HUDEP-2 (cell line): ENCODE measurements at regions not wholly inside any gene's neighbourhood (a gene's known extent, or its start where the extent isn't known, plus 50 kb on each side); places are given as distances from the start of the nearest gene placed in this dataset.

ENCODE experiments used
- DNase-seq, 76 experiments: peaks; one replicate each; lab custom pipeline; 2025; ENCODE audit not compliant: unreplicated experiment in 76 of 76; lab: John Stamatoyannopoulos, UW

DNA sequence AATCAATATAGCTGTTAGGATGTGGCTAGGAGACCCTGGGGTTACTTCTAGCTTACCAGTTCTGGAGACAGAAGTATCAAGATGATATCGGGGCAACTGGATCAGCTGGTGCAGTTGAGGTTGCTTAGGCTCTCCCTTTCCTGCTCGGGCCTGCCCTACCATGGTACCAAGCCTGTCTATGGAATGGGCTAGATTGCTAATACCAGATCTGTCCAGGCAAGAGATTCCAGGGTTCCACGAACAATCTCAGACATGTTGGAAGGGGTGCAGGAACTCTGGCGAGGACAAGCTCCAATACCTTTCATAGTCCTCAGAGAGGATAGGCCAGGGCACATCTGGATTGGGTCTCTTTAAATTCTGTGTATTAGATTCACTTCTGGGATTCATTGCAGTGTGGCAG is 53.8 kb downstream of the ADM start:
- DNase-seq, result no peak

DNA sequence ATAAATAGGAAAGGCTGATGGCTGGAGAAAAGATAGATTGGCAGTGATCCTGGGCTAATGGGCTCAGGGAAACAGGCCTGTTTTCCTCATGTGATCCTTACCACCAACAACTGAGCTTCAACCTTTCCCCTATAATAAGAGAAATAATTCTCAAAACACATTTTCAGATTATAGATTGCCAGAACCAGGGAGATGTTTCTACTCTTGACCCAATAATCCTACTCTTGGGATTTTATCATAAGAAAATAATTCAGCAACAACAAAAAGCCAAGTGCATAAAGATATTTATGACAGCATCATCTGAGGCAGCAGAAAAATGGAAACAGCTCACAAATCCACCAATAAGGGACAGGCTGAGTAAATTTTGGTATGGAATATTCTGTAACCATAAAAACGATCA is 54.3 kb downstream of the ADM start:
- no peak for DNase-seq

DNA sequence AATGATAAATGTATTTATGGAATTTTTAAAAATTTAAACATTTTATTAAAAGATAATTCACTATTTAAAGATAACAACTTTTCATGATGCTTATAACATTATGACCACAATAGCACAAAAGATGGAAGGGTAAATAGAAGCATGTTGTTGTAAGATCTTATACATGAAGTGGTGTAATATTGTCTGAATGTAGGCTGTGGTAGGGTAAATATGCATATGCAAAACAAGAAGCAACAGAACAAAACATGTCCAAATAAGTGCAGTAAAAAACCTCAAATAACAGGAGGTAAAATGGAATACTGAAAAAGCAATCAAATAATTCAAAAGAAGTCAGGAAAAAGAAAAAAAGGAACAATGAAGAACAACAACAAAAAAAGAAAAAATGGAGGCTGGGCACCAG is 56.0 kb downstream of the ADM start:
- DNase-seq, result no peak

DNA sequence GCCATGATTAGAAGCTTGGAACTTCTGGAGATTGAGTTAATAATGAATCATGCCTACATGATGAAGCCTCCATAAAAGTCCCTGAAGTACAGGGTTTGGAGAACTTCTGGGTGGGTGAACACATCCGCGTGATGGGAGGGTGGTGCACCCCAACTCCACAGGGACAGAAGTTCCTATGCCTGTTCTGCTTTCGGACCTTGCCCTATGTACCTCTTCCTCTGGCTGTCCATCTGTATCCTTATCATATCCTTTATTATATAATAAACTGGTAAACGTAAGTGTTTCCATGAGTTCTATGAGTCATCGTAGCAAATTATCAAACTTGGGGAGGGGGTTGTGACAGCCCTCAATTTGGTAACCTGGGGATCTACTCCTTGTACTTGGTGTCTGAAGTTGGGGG is 60.2 kb downstream of the ADM start:
- no peak for DNase-seq

- DNase-seq, result peak in 41 of 76 experiments; percentile 4 to 74 (median 25)
Observed at GRCh38 chr11:10366568-10367331, 61.9 kb downstream of the ADM start.

GRCh38 chr11:10371926-10372641 is 67.2 kb downstream of the ADM start:
- DNase-seq, result no peak

GRCh38 chr11:10373340-10373739 is 68.5 kb downstream of the ADM start:
- no peak for DNase-seq

DNA sequence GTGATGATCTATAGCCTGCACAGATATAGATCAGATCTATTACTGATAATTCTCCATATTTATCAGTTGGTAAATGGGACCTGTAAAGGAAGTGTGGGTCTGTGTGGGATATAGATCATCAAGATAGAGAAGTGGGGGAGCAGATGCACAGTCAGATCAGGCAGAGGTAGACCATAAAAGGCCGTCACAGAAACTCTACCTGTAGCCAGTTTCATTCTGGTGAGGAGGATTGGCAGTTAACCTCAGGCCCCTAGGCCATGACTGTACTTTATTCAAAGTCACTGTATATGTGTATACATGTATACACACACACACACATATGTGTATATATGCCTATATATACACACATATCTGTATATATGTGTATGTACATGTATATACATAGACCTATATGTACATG is 69.1 kb downstream of the ADM start:
- no peak for DNase-seq

DNA sequence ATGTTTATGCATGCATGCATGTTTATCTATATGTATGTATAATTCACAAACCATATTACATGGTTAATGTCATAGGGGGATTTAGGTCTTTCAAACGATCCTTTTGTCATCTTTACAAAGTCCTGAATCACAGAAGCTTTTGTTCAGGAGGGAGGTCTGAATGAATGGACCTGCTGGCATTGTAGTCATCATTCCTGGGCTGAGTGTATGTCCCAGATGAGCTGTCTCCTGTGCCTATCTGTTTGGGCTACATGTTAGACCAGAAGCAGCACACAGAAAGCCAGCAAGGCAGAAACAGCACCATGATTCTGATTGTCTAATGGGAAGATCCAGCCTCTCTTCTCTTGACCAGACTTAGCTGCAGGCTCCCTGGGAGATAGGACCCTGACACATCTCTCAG is 69.5 kb downstream of the ADM start:
- no peak for DNase-seq

DNA sequence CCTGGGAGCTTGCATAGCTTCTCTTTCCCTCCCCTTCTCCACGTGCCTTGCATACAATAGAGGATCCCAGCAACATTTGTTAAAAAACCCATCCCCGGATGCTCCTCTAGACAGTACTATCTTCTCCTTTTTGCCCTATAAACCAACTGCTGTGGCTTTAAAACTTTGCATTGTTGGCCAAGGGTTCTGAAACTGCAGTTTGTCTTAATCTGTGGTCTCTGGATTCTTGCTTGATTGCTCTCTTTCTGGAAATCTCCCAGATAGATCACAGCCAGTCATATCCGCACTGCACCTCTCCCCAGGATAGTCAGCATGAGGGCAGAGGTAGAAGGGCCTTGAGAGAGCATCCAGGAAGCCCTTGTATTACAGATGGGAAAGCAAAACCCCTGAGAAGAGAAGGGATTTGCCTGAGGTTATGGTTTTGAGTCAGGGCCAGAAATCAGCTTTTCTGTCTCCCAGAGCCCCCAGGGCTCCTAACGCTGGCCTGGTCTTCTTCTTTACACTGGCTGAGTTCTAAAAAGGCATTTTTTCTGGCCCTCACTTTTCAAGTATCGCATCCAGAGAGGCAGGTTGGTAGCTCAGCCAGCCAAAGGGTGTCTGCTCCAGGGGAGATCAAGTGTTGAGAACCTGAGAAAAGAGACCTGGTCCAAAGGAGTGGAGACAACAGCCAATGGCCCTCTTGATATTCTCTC is 70.6 kb downstream of the ADM start:
- DNase-seq, result no peak

DNA sequence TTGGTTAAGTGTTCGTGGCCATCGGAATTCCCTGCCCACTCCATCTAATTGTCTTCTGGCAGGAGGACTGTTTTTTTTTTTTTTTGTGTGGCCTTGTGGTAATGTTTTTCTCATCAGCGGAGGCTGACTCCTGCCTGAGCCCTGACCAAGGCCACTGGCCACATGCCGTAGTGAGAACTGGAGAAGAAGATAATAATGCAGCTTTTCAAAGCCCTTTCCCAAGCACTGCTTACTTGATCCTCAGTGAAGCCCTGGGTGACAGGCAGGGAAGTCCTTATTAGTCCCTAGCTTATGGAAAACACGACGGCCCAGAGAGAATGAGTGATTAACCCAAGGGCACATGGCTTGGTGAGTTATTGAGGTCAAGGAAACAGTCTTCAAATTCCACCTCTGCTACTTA is 71.2 kb downstream of the ADM start:
- DNase-seq, result no peak

DNA sequence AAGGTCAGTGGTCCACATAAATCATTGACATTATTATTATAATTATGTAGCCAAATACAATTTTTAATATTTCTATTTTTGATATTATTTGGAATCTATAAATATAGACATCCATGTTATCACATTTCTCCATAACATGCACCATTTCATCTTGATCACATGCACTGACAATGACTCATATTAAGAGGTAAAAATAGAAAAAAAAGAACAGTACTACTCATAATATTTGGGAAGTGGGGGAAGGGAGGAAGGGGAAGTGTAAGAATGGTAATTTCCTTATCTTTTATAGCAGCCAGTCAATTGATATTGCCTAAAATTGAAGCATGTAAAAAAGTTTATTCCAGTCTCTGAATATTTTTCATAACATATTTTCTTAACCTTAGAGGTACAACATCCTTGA is 72.3 kb downstream of the ADM start:
- no peak for DNase-seq

DNA sequence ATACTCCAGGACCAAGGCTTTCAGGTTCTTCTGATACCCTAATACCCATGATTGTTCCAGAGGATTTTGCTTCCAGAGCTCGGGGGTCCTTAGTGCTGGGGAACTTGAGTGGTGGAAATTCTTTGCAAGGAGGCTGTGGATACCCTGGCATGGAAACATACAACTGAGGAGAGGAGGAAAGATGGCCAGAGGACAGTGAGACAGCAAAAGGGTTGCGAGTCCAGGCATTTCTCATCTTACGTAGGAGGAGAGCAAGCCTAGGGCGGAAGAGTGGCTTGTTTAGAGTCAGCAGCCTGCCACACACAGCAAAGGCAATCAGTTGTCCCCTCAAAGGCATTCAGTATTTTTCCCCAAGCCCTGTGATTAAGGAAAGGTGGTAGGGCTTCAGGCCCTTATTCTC is 73.5 kb downstream of the ADM start:
- no peak for DNase-seq

DNA sequence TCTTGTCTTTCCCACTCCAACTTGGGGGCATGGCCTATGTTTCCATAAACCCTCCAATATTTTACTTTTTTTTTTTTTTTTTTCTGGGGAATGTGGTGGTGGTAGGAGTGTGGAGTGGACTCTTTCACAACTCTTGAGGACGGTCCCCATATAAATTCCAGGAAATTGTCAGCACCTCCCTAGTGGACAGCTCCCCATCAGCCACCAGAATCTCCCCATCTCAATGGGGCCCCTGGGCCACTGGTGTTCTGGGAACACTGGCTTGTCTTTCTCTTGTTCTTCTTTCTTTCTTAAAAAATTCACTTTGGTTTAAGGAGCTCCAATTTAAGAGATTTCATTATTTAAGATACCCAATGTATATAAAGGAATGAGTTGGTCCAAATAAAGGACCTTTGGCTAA is 74.1 kb downstream of the ADM start:
- DNase-seq, result peak in 2 of 76 experiments; percentile 4 to 5

GRCh38 chr11:10379426-10379825 is 74.6 kb downstream of the ADM start:
- no peak for DNase-seq

GRCh38 chr11:10379871-10380568 is 75.0 kb upstream of the AMPD3 start:
- no peak for DNase-seq

DNA sequence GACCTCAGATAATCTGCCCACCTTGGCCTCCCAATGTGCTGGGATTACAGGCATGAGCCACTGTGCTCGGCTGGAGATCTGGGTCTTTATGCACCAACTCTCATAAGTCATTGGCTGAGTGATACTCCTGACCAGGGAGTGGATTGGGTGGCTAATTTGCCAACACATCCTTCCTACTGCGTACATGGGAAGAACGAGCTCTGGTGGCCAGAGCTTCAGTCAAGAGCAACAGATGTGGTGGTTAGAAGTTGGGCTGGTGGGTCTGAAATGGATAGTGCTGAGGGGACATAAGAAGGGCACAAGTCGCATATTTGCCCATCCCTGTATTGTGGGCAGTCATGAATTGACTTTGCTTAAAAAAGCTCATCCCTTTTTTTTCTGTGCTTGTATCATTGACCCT is 74.1 kb upstream of the AMPD3 start:
- DNase-seq, result no peak

DNA sequence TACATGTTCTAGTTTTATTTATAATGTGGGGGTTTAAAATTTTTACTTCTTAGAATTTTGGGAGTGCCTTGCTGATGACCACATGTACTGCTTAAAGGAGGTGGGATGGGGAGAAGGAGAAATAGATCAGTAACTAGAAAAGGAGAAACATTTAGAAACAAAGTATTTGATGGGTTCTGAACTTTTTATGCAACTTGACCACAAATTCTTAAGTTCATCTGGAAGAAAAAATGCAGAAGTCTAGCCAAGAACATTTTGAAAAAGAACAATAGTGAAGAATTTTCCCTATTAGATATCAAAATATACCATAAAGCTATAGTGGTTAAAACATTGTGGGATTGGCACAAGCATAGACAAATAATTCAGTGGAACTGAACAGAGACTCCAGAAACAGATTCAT is 73.3 kb upstream of the AMPD3 start:
- DNase-seq, result no peak

- peak in 7 of 76 experiments; percentile 3 to 16 (median 4) for DNase-seq
Observed at GRCh38 chr11:10382518-10382917, 72.5 kb upstream of the AMPD3 start.

DNA sequence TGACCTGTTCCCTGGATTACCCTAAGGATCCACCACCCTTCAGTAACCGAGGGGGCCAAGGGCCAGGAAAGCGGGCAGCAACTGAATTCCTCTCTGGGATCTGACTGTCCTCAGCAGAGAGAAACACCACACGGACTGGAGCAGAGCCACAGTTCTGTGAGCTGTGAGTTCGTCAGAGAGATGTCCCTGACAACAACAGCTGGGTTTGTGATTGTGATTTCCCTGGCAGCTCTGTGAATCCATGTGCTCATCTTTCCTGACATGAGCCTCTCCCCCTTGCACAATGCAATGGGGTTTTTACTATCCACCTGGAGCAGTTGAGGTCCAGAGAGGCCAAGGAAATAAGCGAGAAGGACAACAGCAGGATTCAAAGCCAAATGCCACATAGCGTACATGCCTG is 69.4 kb upstream of the AMPD3 start:
- no peak for DNase-seq

DNA sequence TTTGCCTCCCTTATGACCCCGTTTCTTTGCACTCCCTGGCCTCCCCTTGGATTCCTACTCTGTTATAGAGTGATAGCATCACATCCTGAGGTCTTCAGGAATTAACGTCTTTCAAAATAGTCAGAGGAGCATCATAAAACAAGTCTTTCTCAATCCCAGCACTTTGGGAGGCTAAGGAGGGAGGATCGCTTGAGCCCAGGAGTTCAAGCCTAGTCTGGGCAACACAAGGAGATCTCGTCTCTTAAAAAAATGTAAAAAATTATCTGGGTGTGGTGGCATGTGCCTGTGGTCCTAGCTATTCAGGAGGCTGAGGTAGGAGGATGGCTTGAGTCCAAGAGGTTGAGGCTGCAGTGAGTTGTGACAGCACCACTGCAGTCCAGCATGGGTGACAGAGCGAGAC is 68.7 kb upstream of the AMPD3 start:
- no peak for DNase-seq
